BJ (cell line): ENCODE measurements at regions not wholly inside any gene's neighbourhood (a gene's known extent, or its start where the extent isn't known, plus 50 kb on each side); places are given as distances from the start of the nearest gene placed in this dataset.

Source experiments
- CTCF ChIA-PET: fragments of 350-600 bp; formaldehyde crosslinking; extraction: SDS; loops from one replicate; lab custom pipeline; 2021; ENCODE audit warnings: antibody characterized with exemption, inconsistent platforms; lab: Yijun Ruan, JAX
- POLR2A ChIA-PET: fragments of 300-600 bp; sonication (Branson Sonifier 250); formaldehyde crosslinking; extraction: SDS; loops from one replicate; lab custom pipeline; 2021; ENCODE audit warnings: antibody characterized with exemption; lab: Charles Lee
- DNase-seq: peaks from one replicate; pipeline ENCODE4 v3.0.0-alpha.2; 2011; ENCODE audit warnings: low read depth
- H3K27me3 ChIP-seq: 2 replicates; pipeline ENCODE4 v1.6.0; 2011; ENCODE audit warnings: low read length; ENCODE audit not compliant: control insufficient read depth, insufficient read depth
- H3K36me3 ChIP-seq: 2 replicates; pipeline ENCODE4 v1.5.1; 2011; ENCODE audit warnings: low read length; ENCODE audit not compliant: control insufficient read depth, insufficient read depth
- H3K4me3 ChIP-seq: 2 replicates; pipeline ENCODE4 v1.5.1; 2011; ENCODE audit warnings: low read depth, mild to moderate bottlenecking, control low read depth, low read length
- TF ChIP-seq, protein P1 (sequence below): IDR thresholded peaks from 2 replicates; pipeline ENCODE4 v1.5.1; 2011; ENCODE audit warnings: low read depth, mild to moderate bottlenecking, control low read depth, inconsistent platforms, low read length, moderate library complexity; ENCODE audit not compliant: insufficient read depth

DNA sequence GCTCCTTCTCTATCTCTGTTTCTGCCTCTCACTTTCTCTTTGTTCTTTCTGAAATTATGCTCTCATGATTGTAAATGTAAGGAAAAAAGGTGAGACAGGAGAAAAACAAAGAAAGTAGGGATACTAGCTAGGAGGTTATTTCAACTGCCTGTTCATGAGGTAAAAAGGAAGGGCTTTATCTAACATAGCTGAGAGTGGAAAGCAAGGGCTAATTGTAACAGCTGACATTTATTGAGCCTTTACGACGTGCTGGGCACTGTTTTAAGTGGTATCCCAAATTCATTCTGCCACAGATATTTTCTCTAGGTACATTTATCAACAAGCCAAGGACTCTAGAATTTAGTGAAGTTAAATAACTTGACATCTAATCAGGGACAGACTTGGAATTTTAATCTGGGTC is 133.1 kb upstream of the GNPDA2 start:
- CTCF ChIA-PET: no interaction called here
- no peaks in the 10 kb centered on the region for H3K36me3 ChIP-seq

DNA sequence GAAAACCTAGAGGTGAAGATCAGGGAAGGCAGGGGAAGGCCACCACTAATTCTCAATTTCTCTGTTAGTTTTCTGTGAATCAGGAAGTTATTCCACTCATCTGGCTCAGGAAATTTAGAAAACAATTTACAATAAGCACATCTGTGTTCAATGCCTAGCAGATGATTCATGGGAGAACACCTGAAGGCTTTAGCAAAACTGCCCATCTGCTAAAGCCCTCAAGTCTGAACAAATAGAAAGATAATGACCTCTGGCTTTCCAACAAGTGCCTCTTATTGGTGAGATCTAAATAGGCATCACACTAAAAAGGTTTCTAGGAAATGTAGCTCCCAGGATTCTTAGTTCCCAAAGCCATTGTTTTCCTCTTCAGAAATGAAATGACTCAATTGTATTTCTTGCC is 122.1 kb upstream of the GNPDA2 start:
- H3K4me3 ChIP-seq: no peak overlapping the region
- no peak for DNase-seq
- CTCF ChIA-PET: no interaction called here
- TF ChIP-seq, protein P1, sequence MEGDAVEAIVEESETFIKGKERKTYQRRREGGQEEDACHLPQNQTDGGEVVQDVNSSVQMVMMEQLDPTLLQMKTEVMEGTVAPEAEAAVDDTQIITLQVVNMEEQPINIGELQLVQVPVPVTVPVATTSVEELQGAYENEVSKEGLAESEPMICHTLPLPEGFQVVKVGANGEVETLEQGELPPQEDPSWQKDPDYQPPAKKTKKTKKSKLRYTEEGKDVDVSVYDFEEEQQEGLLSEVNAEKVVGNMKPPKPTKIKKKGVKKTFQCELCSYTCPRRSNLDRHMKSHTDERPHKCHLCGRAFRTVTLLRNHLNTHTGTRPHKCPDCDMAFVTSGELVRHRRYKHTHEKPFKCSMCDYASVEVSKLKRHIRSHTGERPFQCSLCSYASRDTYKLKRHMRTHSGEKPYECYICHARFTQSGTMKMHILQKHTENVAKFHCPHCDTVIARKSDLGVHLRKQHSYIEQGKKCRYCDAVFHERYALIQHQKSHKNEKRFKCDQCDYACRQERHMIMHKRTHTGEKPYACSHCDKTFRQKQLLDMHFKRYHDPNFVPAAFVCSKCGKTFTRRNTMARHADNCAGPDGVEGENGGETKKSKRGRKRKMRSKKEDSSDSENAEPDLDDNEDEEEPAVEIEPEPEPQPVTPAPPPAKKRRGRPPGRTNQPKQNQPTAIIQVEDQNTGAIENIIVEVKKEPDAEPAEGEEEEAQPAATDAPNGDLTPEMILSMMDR: no peak
- no peaks in the 10 kb centered on the region for H3K27me3 ChIP-seq
- POLR2A ChIA-PET: no interaction called here
- H3K36me3 ChIP-seq: no peaks in the 10 kb centered on the region

More for the DNA sequence above, 133.1 kb upstream of the GNPDA2 start:
- no peak for DNase-seq
- H3K4me3 ChIP-seq: no peak overlapping the region
- TF ChIP-seq, protein P1: no peak
- POLR2A ChIA-PET: no interaction called here
- H3K27me3 ChIP-seq: no peaks in the 10 kb centered on the region

DNA sequence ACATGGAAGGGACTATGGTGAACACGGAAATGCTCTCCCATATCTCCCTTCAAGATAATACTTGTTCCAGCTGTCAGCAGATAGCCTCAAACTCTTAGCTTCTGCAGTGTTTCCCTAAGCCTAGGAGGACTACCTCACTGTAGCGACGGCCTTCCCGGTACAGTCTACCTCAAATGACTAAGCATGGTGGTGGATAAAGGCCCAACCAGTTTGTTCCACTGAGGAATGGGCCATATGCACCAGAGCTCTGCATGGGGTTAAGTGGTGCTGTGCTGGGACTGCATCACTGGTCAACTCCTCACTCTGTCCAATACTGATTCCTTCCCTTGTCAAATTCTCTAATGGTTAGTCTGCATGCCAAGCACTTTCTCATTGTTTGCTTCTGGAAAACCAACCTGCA is 119.6 kb upstream of the GNPDA2 start:
- DNase-seq: no peak
- POLR2A ChIA-PET: no interaction called here
- TF ChIP-seq, protein P1: no peak
- no peaks in the 10 kb centered on the region for H3K27me3 ChIP-seq
- no peak overlapping the region for H3K4me3 ChIP-seq
- no peaks in the 10 kb centered on the region for H3K36me3 ChIP-seq
- CTCF ChIA-PET: no interaction called here

DNA sequence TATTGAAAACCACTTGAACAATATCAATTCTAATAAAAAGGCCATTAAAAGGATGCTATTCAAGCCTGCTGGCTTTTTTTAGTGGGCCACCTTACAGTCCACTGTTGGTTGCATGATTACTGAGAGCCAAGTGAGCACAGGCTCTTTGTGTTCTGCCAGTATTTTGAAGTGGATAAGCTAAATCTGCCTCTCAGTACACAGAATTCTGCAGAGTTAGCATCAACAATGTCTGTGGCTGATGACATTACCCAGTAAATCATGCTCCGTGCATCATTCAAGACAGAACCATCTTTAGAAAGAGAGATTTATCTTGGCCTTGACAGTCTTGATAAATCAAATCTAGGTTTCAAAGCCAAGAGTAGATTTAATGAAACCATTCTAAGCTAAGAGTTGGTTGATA is 119.0 kb upstream of the GNPDA2 start:
- no peaks in the 10 kb centered on the region for H3K27me3 ChIP-seq
- H3K4me3 ChIP-seq: no peak overlapping the region
- CTCF ChIA-PET: no interaction called here
- H3K36me3 ChIP-seq: no peaks in the 10 kb centered on the region
- POLR2A ChIA-PET: no interaction called here
- TF ChIP-seq, protein P1: no peak
- no peak for DNase-seq

DNA sequence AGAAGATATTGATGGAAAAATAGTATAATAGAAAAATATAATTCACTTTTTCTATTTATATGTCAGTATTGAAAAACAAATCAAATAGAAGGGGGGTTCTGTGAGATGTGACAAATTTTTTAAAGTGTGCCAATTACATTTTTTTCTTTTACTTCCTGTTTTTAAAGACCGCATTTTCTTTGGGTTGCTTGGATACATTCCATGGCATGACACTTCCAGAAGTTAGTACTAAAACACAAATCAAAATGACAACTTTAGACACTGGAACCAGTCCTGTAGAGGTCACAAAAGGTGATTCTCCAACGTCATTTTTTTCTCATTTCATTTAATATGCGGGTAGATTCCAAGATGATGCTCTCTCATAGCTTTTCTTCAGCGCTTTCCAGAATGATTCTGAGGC is 116.2 kb upstream of the GNPDA2 start:
- no peak for DNase-seq
- CTCF ChIA-PET: no interaction called here
- POLR2A ChIA-PET: no interaction called here
- H3K36me3 ChIP-seq: no peaks in the 10 kb centered on the region
- H3K4me3 ChIP-seq: no peak overlapping the region
- H3K27me3 ChIP-seq: no peaks in the 10 kb centered on the region
- TF ChIP-seq, protein P1: no peak
